ENCODE measurements at regions not wholly inside any gene's neighbourhood (a gene's known extent, or its start where the extent isn't known, plus 50 kb on each side); places are given as distances from the start of the nearest gene placed in this dataset.

DNA sequence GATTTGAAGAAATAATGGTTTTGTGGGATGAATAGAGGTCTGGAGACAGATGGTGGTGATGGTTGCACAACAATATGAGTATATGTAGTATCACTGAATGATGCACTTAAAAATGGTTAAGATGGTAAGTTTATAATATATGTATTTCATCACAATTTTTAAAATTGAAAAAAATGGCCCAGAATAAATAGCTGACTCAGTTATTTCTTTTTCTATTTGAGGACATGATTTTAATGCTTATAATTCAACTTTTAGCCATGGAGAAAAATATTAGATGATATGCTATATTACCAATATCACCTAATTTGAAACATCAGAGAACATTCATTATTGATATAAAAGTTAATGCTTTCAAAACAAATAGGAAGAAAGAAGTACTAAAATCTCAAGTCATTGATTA is 339.8 kb upstream of the LINC00305 start:
- TF ChIP-seq, protein P1, sequence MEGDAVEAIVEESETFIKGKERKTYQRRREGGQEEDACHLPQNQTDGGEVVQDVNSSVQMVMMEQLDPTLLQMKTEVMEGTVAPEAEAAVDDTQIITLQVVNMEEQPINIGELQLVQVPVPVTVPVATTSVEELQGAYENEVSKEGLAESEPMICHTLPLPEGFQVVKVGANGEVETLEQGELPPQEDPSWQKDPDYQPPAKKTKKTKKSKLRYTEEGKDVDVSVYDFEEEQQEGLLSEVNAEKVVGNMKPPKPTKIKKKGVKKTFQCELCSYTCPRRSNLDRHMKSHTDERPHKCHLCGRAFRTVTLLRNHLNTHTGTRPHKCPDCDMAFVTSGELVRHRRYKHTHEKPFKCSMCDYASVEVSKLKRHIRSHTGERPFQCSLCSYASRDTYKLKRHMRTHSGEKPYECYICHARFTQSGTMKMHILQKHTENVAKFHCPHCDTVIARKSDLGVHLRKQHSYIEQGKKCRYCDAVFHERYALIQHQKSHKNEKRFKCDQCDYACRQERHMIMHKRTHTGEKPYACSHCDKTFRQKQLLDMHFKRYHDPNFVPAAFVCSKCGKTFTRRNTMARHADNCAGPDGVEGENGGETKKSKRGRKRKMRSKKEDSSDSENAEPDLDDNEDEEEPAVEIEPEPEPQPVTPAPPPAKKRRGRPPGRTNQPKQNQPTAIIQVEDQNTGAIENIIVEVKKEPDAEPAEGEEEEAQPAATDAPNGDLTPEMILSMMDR (IDR thresholded peaks at IDR 0.05; ENCODE audit: poor library complexity) = no peak
- no peak for TF ChIP-seq EZH2 (IDR thresholded peaks at IDR 0.05; ENCODE audit: borderline replicate concordance)

Measured in hepatocyte (in vitro differentiated cells).